HG03442 (cell line): ENCODE measurements at regions not wholly inside any gene's neighbourhood (a gene's known extent, or its start where the extent isn't known, plus 50 kb on each side); places are given as distances from the start of the nearest gene placed in this dataset.
"Not testable (repeated sequence)": the region's sequence is repeated elsewhere in the genome, so short reads cannot be mapped to it uniquely, and the experiment has no call there.

Experiments
- ATAC-seq: cut with Tn5 transposase; IDR thresholded peaks from one replicate; pipeline ENCODE4 v1.9.1; 2021; ENCODE audit warnings: mild to moderate bottlenecking, moderate library complexity; ENCODE audit not compliant: unreplicated experiment

DNA sequence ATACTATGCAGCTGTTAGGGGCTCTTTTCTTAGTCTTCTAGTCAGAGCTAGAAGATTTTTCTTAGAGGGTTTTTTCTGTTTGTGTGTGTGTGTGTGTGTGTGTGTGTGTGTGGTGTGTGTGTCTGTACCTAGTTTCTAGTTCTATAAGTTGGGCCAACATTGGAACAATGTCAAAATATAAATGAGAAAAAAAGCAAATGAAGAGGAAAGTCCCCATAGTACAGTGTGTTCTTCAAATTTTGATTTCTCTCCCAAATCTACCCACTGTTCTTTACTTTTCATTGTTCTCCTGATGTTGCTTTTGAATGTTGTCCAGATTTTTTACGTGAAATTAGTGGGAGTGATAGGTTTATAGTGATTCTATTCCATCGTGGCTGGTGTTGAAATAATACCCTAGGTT, 2153.4 kb upstream of the RAG2 start:
- no peak for ATAC-seq

DNA sequence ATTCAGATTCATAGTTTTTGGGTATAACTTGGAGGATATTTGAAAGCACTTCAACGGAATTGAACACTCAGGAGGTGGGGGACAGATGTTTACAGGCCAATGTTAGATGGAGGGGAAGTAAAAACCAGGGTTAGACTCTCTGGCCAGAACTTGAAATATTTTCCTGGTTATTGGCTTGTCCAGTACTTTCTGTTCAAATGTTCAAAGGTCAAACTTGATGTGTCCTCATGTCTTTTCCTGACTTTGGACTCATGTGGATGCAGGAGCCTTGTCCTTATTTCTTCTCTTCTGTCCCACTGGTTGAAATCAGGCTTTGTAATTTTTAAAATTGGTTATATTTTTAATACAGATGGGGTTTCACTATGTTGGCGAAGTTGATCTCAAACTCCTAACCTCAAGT, 2148.5 kb upstream of the RAG2 start:
- ATAC-seq, result not testable (repeated sequence)

DNA sequence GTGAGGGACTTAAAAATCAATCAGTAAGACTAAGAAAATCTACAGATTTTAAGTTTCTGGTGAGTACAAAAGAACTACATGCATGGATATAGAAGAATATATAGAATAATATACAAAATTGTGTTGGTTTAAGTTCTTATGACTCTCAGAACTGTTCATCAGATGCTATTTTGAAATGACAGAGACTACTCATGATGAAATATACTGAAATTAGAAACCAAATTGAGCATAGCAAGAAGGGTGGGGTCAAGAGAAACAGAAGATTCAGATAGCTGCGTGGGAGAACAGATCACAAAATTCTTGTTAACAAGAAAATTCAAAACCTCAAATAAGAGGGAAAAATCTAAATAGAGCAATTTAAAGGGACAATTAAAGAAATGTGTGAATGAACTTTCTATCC, 2125.3 kb upstream of the RAG2 start:
- ATAC-seq, result no peak

- ATAC-seq, result no peak
Observed at GRCh38 chr11:38721586-38722315, 2123.7 kb upstream of the RAG2 start.

DNA sequence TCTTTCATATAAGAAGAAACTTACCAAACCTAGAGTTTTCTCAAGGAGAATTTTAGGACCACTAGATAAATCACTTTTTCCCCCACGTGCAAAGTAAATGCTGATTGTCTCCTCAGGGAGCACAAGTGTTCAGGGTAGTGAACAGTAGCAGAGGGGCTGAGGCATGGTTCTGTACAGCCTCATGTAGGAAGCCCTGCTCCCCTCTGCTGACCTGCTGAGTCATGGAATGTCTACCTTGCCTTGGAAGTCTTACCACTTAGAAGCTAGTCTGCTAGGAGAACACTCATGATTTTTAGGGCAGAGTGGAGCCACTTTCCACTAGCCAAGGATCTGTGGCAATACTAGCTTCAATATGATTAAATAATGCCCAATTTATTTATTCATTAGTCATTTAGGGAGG, 2120.6 kb upstream of the RAG2 start:
- ATAC-seq, result no peak

GRCh38 chr11:38718049-38718448, 2120.0 kb upstream of the RAG2 start:
- ATAC-seq, result no peak

- ATAC-seq, result no peak
Observed at GRCh38 chr11:38711110-38711509, 2113.1 kb upstream of the RAG2 start.

DNA sequence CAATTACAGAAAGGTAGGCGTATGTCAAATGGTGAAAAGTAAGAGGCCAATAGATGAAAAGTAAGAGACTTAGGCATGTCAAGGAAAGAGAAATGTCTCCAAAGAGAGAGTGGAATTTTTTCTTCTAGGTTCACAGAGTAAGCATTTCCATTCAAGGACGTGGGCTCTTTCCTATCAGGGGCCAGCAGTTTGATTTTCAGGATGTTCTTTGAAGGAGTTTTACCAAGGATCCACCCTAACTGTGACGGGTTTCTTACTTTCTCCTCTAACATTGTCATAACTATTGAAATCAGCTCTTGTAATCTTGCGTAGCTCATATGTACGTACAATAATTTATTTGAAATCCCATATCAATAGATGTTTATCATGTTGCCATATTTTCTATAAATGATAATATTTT, 2112.2 kb upstream of the RAG2 start:
- no peak for ATAC-seq

DNA sequence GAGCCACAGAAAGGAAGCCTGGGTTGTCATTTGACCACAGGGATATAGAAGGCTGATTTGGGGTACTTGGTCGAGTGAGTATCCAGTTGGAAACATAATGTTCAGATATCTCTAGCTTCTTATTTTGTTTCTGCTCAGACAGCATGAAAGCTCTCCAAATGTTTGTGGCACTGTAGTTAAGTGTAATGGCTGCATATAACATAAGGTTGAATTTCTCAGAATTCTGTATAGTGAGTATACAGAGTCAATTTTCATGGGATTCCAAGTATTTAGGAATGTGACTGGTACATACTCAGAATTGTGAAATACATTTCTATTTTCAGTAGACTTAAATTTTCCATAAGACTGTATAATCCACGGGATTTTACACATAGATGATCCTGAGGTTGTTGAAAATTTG, 2102.1 kb upstream of the RAG2 start:
- no peak for ATAC-seq

DNA sequence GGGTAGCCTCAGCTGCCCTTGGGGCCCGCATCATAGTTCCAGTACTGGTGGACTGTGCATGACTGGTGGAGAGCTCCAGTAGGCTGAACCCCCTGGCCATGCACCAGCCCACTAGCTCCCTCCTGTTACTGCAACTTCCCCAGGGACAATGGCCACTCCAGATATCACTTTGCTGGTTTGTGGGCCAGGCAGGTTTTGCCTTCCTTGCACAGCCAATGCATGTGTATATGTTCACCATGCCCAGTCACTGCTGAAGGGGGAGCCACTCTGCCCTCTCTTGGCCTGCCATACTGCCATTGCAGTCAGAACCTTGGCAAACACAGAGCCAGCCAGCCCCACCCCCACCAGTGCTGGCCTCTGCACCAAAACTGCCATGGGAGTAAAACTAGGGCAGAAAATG, 2095.3 kb upstream of the RAG2 start:
- ATAC-seq, result no peak

GRCh38 chr11:38690211-38690610, 2092.2 kb upstream of the RAG2 start:
- not testable (repeated sequence) for ATAC-seq

DNA sequence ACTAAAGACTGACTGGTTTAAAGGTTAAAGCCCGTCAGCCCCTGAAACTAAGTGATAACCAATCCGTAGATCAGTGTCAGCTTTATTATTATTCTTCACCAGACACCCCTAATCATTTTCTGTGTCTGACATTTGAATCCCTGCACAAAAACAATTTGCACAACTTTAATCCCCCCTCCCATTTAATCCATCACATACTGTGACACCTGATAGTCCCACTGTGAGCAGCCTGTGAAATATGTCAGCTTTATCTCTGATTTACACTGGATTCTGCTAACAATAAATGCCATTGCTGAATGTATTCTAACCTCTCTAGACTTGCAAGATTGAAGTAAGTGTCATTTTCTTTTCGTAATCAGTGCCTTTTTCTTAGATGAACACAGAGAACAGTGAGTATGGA, 2089.0 kb upstream of the RAG2 start:
- ATAC-seq, result no peak

GRCh38 chr11:38683484-38683883, 2085.4 kb upstream of the RAG2 start:
- no peak for ATAC-seq

- no peak for ATAC-seq
Observed at GRCh38 chr11:38680746-38681145, 2082.7 kb upstream of the RAG2 start.

- ATAC-seq, result no peak
Observed at GRCh38 chr11:38680166-38680565, 2082.1 kb upstream of the RAG2 start.

GRCh38 chr11:38672445-38672844, 2074.4 kb upstream of the RAG2 start:
- no peak for ATAC-seq

- no peak for ATAC-seq
Observed at GRCh38 chr11:38667359-38667758, 2069.3 kb upstream of the RAG2 start.

GRCh38 chr11:38648604-38649003, 2050.6 kb upstream of the RAG2 start:
- no peak for ATAC-seq

DNA sequence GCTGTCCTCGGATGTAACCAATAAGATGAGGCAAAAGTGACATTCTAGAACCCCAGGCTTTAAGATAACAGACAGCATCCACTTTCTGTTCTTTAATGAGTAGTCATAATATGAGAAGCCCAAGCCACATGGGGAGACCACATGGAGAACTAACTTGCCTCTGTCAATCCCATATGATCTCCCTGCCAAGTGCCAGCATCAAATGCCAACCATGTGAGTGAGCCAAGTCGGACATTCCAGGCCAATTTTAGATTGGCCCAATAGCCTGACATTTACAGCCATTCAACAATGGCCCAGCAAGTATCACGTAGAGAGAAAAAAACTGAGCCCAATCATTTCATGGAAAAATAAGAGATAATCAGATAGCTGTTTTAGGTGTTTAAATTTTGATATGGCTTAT, 2048.3 kb upstream of the RAG2 start:
- ATAC-seq, result no peak

- ATAC-seq, result no peak
Observed at GRCh38 chr11:38640854-38641253, 2042.8 kb upstream of the RAG2 start.

- ATAC-seq, result no peak
Observed at GRCh38 chr11:38612701-38613100, 2014.7 kb upstream of the RAG2 start.

- not testable (repeated sequence) for ATAC-seq
Observed at GRCh38 chr11:38601371-38601770, 2003.3 kb upstream of the RAG2 start.

GRCh38 chr11:38598418-38598817, 2000.4 kb upstream of the RAG2 start:
- ATAC-seq, result no peak
